H1 (cell line): ENCODE measurements at regions not wholly inside any gene's neighbourhood (a gene's known extent, or its start where the extent isn't known, plus 50 kb on each side); places are given as distances from the start of the nearest gene placed in this dataset.

ENCODE experiments used
- CBX5 ChIP-seq: fragments of 300-800, 300-1000 bp; sonication (generic); IDR thresholded peaks from 2 replicates; pipeline ENCODE4 v1.7.1; 2016; ENCODE audit warnings: antibody characterized with exemption, low read length, low read depth
- RBBP5 ChIP-seq: IDR thresholded peaks from 2 replicates; pipeline ENCODE4 v1.7.1; 2012; ENCODE audit warnings: low read depth, mild to moderate bottlenecking, inconsistent platforms, low read length, moderate library complexity, borderline replicate concordance
- TF ChIP-seq, protein P1 (sequence below): fragments of 300-600 bp; sonication (generic); IDR thresholded peaks from 2 replicates; pipeline ENCODE4 v1.7.1; 2012; ENCODE audit warnings: low read length, moderate library complexity, mild to moderate bottlenecking, inconsistent platforms; ENCODE audit not compliant: insufficient replicate concordance

GRCh38 chr12:132385923-132386751 is 56.7 kb upstream of the GALNT9 start (continued):
- TF ChIP-seq, protein P1, sequence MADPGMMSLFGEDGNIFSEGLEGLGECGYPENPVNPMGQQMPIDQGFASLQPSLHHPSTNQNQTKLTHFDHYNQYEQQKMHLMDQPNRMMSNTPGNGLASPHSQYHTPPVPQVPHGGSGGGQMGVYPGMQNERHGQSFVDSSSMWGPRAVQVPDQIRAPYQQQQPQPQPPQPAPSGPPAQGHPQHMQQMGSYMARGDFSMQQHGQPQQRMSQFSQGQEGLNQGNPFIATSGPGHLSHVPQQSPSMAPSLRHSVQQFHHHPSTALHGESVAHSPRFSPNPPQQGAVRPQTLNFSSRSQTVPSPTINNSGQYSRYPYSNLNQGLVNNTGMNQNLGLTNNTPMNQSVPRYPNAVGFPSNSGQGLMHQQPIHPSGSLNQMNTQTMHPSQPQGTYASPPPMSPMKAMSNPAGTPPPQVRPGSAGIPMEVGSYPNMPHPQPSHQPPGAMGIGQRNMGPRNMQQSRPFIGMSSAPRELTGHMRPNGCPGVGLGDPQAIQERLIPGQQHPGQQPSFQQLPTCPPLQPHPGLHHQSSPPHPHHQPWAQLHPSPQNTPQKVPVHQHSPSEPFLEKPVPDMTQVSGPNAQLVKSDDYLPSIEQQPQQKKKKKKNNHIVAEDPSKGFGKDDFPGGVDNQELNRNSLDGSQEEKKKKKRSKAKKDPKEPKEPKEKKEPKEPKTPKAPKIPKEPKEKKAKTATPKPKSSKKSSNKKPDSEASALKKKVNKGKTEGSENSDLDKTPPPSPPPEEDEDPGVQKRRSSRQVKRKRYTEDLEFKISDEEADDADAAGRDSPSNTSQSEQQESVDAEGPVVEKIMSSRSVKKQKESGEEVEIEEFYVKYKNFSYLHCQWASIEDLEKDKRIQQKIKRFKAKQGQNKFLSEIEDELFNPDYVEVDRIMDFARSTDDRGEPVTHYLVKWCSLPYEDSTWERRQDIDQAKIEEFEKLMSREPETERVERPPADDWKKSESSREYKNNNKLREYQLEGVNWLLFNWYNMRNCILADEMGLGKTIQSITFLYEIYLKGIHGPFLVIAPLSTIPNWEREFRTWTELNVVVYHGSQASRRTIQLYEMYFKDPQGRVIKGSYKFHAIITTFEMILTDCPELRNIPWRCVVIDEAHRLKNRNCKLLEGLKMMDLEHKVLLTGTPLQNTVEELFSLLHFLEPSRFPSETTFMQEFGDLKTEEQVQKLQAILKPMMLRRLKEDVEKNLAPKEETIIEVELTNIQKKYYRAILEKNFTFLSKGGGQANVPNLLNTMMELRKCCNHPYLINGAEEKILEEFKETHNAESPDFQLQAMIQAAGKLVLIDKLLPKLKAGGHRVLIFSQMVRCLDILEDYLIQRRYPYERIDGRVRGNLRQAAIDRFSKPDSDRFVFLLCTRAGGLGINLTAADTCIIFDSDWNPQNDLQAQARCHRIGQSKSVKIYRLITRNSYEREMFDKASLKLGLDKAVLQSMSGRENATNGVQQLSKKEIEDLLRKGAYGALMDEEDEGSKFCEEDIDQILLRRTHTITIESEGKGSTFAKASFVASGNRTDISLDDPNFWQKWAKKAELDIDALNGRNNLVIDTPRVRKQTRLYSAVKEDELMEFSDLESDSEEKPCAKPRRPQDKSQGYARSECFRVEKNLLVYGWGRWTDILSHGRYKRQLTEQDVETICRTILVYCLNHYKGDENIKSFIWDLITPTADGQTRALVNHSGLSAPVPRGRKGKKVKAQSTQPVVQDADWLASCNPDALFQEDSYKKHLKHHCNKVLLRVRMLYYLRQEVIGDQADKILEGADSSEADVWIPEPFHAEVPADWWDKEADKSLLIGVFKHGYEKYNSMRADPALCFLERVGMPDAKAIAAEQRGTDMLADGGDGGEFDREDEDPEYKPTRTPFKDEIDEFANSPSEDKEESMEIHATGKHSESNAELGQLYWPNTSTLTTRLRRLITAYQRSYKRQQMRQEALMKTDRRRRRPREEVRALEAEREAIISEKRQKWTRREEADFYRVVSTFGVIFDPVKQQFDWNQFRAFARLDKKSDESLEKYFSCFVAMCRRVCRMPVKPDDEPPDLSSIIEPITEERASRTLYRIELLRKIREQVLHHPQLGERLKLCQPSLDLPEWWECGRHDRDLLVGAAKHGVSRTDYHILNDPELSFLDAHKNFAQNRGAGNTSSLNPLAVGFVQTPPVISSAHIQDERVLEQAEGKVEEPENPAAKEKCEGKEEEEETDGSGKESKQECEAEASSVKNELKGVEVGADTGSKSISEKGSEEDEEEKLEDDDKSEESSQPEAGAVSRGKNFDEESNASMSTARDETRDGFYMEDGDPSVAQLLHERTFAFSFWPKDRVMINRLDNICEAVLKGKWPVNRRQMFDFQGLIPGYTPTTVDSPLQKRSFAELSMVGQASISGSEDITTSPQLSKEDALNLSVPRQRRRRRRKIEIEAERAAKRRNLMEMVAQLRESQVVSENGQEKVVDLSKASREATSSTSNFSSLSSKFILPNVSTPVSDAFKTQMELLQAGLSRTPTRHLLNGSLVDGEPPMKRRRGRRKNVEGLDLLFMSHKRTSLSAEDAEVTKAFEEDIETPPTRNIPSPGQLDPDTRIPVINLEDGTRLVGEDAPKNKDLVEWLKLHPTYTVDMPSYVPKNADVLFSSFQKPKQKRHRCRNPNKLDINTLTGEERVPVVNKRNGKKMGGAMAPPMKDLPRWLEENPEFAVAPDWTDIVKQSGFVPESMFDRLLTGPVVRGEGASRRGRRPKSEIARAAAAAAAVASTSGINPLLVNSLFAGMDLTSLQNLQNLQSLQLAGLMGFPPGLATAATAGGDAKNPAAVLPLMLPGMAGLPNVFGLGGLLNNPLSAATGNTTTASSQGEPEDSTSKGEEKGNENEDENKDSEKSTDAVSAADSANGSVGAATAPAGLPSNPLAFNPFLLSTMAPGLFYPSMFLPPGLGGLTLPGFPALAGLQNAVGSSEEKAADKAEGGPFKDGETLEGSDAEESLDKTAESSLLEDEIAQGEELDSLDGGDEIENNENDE, result no peak
- TF ChIP-seq CBX5 (no peak), RBBP5 (no peak)
- TF ChIP-seq, all 59 proteins: peak for 4
